Activated CD4-positive, alpha-beta T cell treated with anti-CD3 and anti-CD28 coated beads for 4 hours (primary cell): ENCODE measurements at regions not wholly inside any gene's neighbourhood (a gene's known extent, or its start where the extent isn't known, plus 50 kb on each side); places are given as distances from the start of the nearest gene placed in this dataset.

Experiments used
- DNase-seq, 2 donors: peaks; one replicate each; pipeline ENCODE4 v3.0.0-alpha.2; 2020

DNA sequence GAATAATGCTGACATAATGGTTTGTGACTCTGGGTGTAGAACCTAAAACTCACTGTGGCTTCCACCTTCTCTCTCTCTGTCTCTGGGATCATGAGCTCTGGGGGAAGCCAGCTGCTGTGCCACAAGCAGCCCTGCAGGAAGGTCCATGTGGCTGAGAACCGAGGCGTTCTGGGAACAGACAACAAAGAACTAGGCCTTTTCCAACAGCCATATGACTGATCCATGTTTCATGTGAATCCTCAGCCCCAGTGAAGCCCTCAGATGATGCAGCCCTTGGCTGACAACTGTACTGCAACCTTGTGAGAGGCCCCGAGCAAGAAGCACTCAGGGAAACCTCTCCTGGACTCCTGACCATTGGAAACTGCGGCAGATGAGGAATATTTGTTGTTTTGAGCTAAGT, 56.6 kb downstream of the HLA-G start:
- no peak for DNase-seq

DNA sequence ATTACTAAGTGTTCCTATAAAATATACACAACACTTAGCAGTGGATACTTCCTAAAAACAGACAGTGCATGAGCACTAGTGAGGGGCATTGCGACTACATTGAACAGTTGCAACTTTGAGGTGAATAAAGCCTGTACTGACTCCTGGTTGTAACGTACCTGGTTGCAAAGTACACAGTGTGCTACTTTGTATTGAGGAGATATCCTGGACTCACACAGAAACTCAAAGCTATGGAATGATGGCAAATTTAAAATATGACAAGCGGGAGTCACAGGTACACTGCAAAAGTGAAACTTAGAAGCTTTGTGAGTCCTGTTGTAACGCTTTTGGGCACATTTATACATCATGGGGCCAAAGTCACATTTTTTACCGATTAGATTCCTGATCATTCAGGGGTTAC, 55.6 kb upstream of the HLA-A start:
- no peak for DNase-seq

DNA sequence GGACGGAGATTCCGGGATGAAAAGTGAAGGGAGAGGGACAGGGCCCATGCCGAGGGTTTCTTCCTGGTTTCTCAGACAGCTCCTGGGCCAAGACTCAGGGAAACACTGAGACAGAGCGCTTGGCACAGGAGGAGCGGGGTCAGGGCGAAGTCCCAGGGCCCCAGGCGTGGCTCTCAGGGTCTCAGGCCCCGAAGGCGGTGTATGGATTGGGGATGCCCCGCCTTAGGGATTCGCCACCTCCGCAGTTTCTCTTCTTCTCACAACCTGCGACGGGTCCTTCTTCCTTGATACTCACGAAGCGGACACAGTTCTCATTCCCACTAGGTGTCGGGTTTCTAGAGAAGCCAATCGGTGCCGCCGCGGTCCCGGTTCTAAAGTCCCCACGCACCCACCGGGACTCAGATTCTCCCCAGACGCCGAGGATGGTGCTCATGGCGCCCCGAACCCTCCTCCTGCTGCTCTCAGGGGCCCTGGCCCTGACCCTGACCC, 55.0 kb upstream of the HLA-A start:
- DNase-seq: peak; percentile 25 to 51

DNA sequence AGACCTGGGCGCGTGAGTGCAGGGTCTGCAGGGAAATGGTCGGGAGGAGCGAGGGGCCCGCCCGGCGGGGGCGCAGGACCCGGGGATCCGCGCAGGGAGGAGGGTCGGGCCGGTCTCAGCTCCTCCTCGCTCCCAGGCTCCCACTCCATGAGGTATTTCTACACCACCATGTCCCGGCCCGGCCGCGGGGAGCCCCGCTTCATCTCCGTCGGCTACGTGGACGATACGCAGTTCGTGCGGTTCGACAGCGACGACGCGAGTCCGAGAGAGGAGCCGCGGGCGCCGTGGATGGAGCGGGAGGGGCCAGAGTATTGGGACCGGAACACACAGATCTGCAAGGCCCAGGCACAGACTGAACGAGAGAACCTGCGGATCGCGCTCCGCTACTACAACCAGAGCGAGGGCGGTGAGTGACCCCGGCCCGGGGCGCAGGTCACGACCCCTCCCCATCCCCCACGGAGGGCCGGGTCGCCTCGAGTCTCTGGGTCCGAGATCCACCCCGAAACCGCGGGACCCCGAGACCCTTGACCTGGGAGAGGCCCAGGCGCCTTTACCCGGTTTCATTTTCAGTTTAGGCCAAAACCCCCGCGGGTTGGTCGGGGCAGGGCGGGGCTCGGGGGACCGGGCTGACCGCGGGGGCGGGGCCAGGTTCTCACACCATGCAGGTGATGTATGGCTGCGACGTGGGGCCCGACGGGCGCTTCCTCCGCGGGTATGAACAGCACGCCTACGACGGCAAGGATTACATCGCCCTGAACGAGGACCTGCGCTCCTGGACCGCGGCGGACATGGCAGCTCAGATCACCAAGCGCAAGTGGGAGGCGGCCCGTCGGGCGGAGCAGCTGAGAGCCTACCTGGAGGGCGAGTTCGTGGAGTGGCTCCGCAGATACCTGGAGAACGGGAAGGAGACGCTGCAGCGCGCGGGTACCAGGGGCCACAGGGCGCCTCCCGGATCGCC, 54.2 kb upstream of the HLA-A start:
- peak; percentile 71 to 90 for DNase-seq
